ENCODE measurements at regions not wholly inside any gene's neighbourhood (a gene's known extent, or its start where the extent isn't known, plus 50 kb on each side); places are given as distances from the start of the nearest gene placed in this dataset.

- Mint-ChIP-seq H3K36me3 (ENCODE audit: insufficient read depth, unreplicated experiment) (no peaks in the 10 kb centered on the region), H3K27ac (ENCODE audit: unreplicated experiment) (no peak overlapping the region), H3K9me3 (ENCODE audit: low read depth, unreplicated experiment) (peaks cover 15% of the 10 kb centered on the region), H3K27me3 (ENCODE audit: unreplicated experiment) (no peaks in the 10 kb centered on the region), H3K4me1 (ENCODE audit: low read depth, unreplicated experiment) (no peaks in the 10 kb centered on the region), H3K4me3 (ENCODE audit: low read depth, unreplicated experiment) (no peak overlapping the region)
- TF ChIP-seq, protein P1, sequence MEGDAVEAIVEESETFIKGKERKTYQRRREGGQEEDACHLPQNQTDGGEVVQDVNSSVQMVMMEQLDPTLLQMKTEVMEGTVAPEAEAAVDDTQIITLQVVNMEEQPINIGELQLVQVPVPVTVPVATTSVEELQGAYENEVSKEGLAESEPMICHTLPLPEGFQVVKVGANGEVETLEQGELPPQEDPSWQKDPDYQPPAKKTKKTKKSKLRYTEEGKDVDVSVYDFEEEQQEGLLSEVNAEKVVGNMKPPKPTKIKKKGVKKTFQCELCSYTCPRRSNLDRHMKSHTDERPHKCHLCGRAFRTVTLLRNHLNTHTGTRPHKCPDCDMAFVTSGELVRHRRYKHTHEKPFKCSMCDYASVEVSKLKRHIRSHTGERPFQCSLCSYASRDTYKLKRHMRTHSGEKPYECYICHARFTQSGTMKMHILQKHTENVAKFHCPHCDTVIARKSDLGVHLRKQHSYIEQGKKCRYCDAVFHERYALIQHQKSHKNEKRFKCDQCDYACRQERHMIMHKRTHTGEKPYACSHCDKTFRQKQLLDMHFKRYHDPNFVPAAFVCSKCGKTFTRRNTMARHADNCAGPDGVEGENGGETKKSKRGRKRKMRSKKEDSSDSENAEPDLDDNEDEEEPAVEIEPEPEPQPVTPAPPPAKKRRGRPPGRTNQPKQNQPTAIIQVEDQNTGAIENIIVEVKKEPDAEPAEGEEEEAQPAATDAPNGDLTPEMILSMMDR (IDR thresholded peaks at IDR 0.05; ENCODE audit: unreplicated experiment) = no peak
- intact Hi-C loops (cut with micrococcal nuclease; ENCODE audit: unreplicated experiment) = no loop called here
- CTCF ChIA-PET = no interaction called here
- no peak for DNase-seq
- BruUV-seq (replicated peaks) = no TSS peak
Measured at GRCh38 chr5:162503796-162504195, 436.2 kb downstream of the GABRG2 start.

DNA sequence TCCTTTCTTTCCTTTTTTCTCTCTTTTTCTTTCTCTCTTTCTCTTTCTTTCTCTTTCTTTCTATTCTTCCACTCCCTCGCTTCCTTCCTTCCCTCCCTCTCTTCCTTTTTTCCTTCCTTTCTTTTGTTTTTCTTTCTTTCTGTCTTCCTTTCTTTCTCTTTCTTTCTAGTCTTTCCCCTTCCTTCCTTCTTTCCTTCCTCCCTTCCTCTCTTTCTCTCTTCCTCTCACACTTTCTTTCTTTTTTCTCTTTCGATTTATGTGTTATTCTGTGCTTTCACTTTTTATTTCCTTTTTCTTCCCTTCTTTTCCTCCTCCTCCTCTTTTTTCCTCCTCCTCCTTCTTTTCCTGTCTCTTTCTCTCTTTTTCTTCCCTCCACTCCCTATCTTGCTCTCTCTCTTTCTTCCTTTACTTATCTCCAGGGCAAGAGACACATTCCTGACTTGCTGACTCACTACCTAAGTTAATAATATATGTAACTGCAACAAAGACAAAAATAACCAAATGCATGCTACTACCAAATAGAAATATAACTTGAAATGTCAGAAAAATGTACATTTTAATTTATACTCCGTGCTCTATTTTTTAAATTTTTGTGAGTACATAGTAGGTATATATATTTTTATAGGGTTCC is 445.5 kb downstream of the GABRG2 start:
- peaks cover 27% of the 10 kb centered on the region for H3K9me3 Mint-ChIP-seq (ENCODE audit: low read depth, unreplicated experiment)
- no peaks in the 10 kb centered on the region for H3K36me3 Mint-ChIP-seq (ENCODE audit: insufficient read depth, unreplicated experiment)
- DNase-seq = no peak
- CTCF ChIA-PET = no interaction called here
- no peak overlapping the region for H3K27ac Mint-ChIP-seq (ENCODE audit: unreplicated experiment)
- H3K4me3 Mint-ChIP-seq (ENCODE audit: low read depth, unreplicated experiment) = no peak overlapping the region
- no TSS peak for BruUV-seq (replicated peaks)
- TF ChIP-seq, protein P1 (IDR thresholded peaks at IDR 0.05; ENCODE audit: unreplicated experiment) = no peak
- no peaks in the 10 kb centered on the region for H3K27me3 Mint-ChIP-seq (ENCODE audit: unreplicated experiment)
- no peaks in the 10 kb centered on the region for H3K4me1 Mint-ChIP-seq (ENCODE audit: low read depth, unreplicated experiment)
- intact Hi-C loops (cut with micrococcal nuclease; ENCODE audit: unreplicated experiment) = no loop called here

GRCh38 chr5:162514116-162514515 is 446.5 kb downstream of the GABRG2 start:
- CTCF ChIA-PET = interaction anchor here (0.6 kb wide), 1 partner anchor 16 kb away, joined by 3 read pairs; no protein-coding TSS in a partner anchor
- Mint-ChIP-seq H3K36me3 (ENCODE audit: insufficient read depth, unreplicated experiment) (no peaks in the 10 kb centered on the region), H3K27me3 (ENCODE audit: unreplicated experiment) (no peaks in the 10 kb centered on the region), H3K4me3 (ENCODE audit: low read depth, unreplicated experiment) (no peak overlapping the region), H3K9me3 (ENCODE audit: low read depth, unreplicated experiment) (peaks cover 32% of the 10 kb centered on the region), H3K27ac (ENCODE audit: unreplicated experiment) (no peak overlapping the region), H3K4me1 (ENCODE audit: low read depth, unreplicated experiment) (no peaks in the 10 kb centered on the region)
- no peak for DNase-seq
- no TSS peak for BruUV-seq (replicated peaks)
- intact Hi-C loops (cut with micrococcal nuclease; ENCODE audit: unreplicated experiment) = no loop called here
- TF ChIP-seq, protein P1 (IDR thresholded peaks at IDR 0.05; ENCODE audit: unreplicated experiment) = no peak

GRCh38 chr5:162520878-162521277 is 453.3 kb downstream of the GABRG2 start:
- intact Hi-C loops (cut with micrococcal nuclease; ENCODE audit: unreplicated experiment) = no loop called here
- BruUV-seq (replicated peaks) = no TSS peak
- Mint-ChIP-seq H3K36me3 (ENCODE audit: insufficient read depth, unreplicated experiment) (no peaks in the 10 kb centered on the region), H3K27me3 (ENCODE audit: unreplicated experiment) (no peaks in the 10 kb centered on the region), H3K27ac (ENCODE audit: unreplicated experiment) (no peak overlapping the region), H3K4me3 (ENCODE audit: low read depth, unreplicated experiment) (no peak overlapping the region), H3K9me3 (ENCODE audit: low read depth, unreplicated experiment) (peaks cover 28% of the 10 kb centered on the region), H3K4me1 (ENCODE audit: low read depth, unreplicated experiment) (no peaks in the 10 kb centered on the region)
- DNase-seq = no peak
- CTCF ChIA-PET = no interaction called here
- TF ChIP-seq, protein P1 (IDR thresholded peaks at IDR 0.05; ENCODE audit: unreplicated experiment) = no peak

Measured in Calu3 (cell line).